Stomach smooth muscle (tissue), 2 donors: ENCODE measurements at regions not wholly inside any gene's neighbourhood (a gene's known extent, or its start where the extent isn't known, plus 50 kb on each side); places are given as distances from the start of the nearest gene placed in this dataset.

Source experiments
- H3K27ac ChIP-seq: one replicate; pipeline ENCODE4 v1.7.0; 2013; ENCODE audit warnings: mild to moderate bottlenecking, low read length, inconsistent platforms
- H3K27me3 ChIP-seq, 2 donors: one replicate each; pipeline ENCODE4 v1.7.0; 2013; ENCODE audit warnings: low read length in 2 of 2; ENCODE audit not compliant: insufficient read depth in 2 of 2, control insufficient read depth in 1 of 2
- H3K36me3 ChIP-seq, 2 donors: one replicate each; pipeline ENCODE4 v1.7.0; 2013; ENCODE audit warnings: low read length in 2 of 2; ENCODE audit not compliant: control insufficient read depth in 2 of 2, insufficient read depth in 2 of 2
- H3K4me1 ChIP-seq: one replicate; pipeline ENCODE4 v1.7.0; 2013; ENCODE audit warnings: low read length; ENCODE audit not compliant: control insufficient read depth, insufficient read depth
- H3K4me3 ChIP-seq, 2 donors: one replicate each; pipeline ENCODE4 v1.7.0; 2013; ENCODE audit warnings: low read length in 2 of 2
- H3K9ac ChIP-seq, 2 donors: one replicate each; pipeline ENCODE4 v1.7.0; 2013; ENCODE audit warnings: low read length in 2 of 2, mild to moderate bottlenecking in 1 of 2
- H3K9me3 ChIP-seq, 2 donors: one replicate each; pipeline ENCODE4 v1.7.0; 2013; ENCODE audit warnings: low read length in 2 of 2; ENCODE audit not compliant: control insufficient read depth in 2 of 2
- donor health status: healthy.
- donor health status: Pancreatic carcinoma.

- peak overlapping the region in 1 of 2 donors; percentile 41 for H3K4me3 ChIP-seq
These were observed 86.8 kb downstream of the GJA1 start for GRCh38 chr6:121522265-121522664.

DNA sequence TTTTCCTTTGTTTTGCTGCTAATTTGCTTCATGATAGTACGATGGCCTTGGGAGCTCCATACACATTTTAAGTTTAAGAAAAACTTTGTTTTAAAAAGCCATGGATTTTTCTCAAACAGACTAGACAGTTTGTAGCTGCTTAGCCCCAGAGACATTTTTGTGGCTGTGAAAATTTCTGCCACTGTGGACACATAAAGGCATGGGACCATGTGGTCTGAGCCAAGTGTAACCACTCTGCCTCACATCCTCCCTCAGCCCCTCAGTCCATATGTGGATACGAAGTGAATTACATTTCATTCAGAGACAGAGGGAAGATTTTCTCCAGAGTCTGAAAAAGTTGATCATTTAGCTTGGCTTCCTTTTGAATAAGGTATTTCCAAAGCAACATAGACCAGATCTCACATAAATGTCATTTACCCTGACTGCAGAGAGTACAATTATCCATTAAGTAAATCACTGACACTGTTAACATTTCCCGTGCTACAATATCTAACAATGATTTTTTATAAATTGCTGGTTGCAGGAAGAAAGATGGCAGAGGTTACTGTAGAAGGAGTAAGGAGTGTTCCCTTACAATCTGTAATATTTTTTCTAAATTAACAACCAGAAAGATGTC is 87.4 kb downstream of the GJA1 start:
- H3K4me3 ChIP-seq, result peak overlapping the region in 1 of 2 donors; percentile 41
- H3K27ac ChIP-seq, result peak overlapping the region; percentile 63

More at GRCh38 chr6:121522265-121522664, 86.8 kb downstream of the GJA1 start:
- Histone ChIP-seq H3K4me1 (peaks cover 15% of the 10 kb centered on the region), H3K9me3 (no peaks in the 10 kb centered on the region), H3K9ac (peak overlapping the region; percentile 37 to 62), H3K36me3 (no peaks in the 10 kb centered on the region), H3K27ac (peak overlapping the region; percentile 63), H3K27me3 (no peaks in the 10 kb centered on the region)

DNA sequence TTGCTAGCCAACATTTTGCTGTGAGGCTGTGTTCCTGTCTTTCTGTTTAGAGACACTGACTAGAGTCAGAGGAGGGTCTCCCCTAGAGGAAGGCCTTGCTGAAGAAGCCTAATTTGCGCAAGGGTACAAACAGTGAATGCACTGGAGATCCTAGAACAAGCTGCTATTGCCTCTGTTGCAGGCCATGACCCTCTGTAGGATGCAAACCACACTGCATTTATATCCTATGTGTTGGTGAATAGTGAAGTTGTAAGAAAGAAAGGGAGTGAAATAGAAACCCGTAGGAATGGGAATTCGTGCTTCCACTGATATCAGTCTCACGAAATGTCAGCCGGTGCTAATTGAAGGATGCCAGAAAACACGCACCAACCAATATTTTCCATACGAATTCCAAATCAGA is 88.2 kb downstream of the GJA1 start:
- H3K9ac ChIP-seq, result peak overlapping the region in 1 of 2 donors; percentile 14
- H3K9me3 ChIP-seq, result no peaks in the 10 kb centered on the region
- no peaks in the 10 kb centered on the region for H3K36me3 ChIP-seq
- H3K4me3 ChIP-seq, result no peak overlapping the region
- no peaks in the 10 kb centered on the region for H3K27me3 ChIP-seq
- no peak overlapping the region for H3K27ac ChIP-seq
- peaks cover 15% of the 10 kb centered on the region for H3K4me1 ChIP-seq

More for the DNA sequence above, 87.4 kb downstream of the GJA1 start:
- peaks cover 15% of the 10 kb centered on the region for H3K4me1 ChIP-seq
- no peaks in the 10 kb centered on the region for H3K9me3 ChIP-seq
- no peaks in the 10 kb centered on the region for H3K36me3 ChIP-seq
- H3K27me3 ChIP-seq, result no peaks in the 10 kb centered on the region
- peak overlapping the region in 1 of 2 donors; percentile 62 for H3K9ac ChIP-seq

- Histone ChIP-seq H3K9me3 (no peaks in the 10 kb centered on the region), H3K27me3 (no peaks in the 10 kb centered on the region), H3K4me3 (no peak overlapping the region), H3K4me1 (peaks cover 13% of the 10 kb centered on the region), H3K27ac (no peak overlapping the region), H3K36me3 (no peaks in the 10 kb centered on the region), H3K9ac (no peak overlapping the region)
These were observed 90.8 kb downstream of the GJA1 start for GRCh38 chr6:121526282-121526681.

GRCh38 chr6:121531658-121532169 is 96.3 kb downstream of the GJA1 start:
- Histone ChIP-seq H3K9ac (no peak overlapping the region), H3K27me3 (no peaks in the 10 kb centered on the region)

DNA sequence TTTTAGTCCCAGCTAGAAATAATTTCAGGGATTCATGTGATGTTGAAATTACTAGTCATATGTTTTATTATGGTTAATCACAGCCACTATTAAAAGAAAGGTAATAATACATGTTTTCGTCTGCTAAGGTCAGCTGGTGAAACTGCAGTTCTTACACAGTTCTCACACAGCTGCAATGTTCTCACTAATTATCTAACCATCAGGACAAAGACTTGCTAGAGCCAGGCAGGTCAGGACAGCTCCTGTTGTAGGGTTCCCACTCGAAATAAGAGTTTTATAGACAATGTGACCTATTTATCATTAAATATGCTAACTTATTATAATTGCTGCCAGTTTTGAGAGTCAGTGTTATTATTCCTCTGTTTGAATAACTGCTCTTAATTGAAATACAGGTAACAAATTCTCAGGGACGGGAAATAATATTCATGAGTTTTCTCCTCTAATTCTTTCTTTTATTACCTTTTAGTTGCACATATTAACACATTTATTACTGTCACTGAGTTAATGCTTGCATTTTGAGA is 97.9 kb downstream of the GJA1 start:
- Histone ChIP-seq H3K27me3 (no peaks in the 10 kb centered on the region), H3K4me1 (no peaks in the 10 kb centered on the region), H3K36me3 (no peaks in the 10 kb centered on the region), H3K9me3 (no peaks in the 10 kb centered on the region), H3K9ac (no peak overlapping the region), H3K27ac (no peak overlapping the region), H3K4me3 (no peak overlapping the region)

More at GRCh38 chr6:121531658-121532169, 96.3 kb downstream of the GJA1 start:
- no peak overlapping the region for H3K27ac ChIP-seq
- no peaks in the 10 kb centered on the region for H3K36me3 ChIP-seq
- H3K4me1 ChIP-seq, result no peaks in the 10 kb centered on the region
- H3K9me3 ChIP-seq, result no peaks in the 10 kb centered on the region
- no peak overlapping the region for H3K4me3 ChIP-seq

GRCh38 chr6:121535777-121536176 is 100.3 kb downstream of the GJA1 start:
- no peaks in the 10 kb centered on the region for H3K9me3 ChIP-seq
- H3K27ac ChIP-seq, result no peak overlapping the region
- H3K27me3 ChIP-seq, result no peaks in the 10 kb centered on the region
- no peak overlapping the region for H3K4me3 ChIP-seq
- no peaks in the 10 kb centered on the region for H3K36me3 ChIP-seq
- H3K9ac ChIP-seq, result no peak overlapping the region
- no peaks in the 10 kb centered on the region for H3K4me1 ChIP-seq

DNA sequence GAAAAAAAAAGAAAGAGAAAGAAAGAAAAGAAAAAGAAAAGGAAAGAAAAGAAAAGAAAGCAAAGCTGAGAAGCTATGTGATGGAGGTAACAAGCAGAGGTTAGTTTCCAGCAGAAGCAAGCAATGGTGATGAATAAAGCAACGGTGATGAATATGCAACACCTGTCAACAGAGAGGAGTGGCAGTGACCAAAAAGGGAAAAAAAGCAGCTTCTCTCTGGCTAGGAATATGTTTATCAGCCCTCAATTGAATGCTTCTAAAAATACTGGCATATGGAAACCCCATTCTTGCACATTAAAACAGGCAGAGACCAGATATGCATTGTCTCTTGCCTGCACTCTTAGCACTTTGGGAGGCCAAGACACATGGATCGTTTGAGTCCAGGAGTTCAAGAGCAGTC is 100.9 kb downstream of the GJA1 start:
- H3K36me3 ChIP-seq, result no peaks in the 10 kb centered on the region

DNA sequence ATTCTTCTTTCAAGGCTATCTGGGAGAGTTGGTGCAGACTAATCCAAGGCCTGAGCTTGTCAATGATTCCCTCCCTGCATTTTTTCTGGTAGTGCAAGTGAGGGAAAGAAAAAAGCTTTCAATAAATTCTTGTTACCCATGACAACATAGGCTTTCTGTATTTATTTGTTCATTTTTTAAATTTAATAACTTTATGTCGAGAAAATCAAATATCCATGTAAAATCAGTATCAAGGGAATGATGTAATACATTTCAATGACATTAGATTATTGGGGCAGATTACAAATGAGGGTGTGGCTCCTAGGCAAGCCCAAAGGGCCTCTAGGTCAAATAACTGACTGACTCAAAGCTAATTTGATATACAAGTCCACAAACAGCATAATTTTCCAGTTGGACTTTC is 104.0 kb downstream of the GJA1 start:
- Histone ChIP-seq H3K4me1 (no peaks in the 10 kb centered on the region), H3K9ac (no peak overlapping the region), H3K27ac (no peak overlapping the region), H3K9me3 (no peaks in the 10 kb centered on the region), H3K4me3 (no peak overlapping the region), H3K27me3 (no peaks in the 10 kb centered on the region), H3K36me3 (no peaks in the 10 kb centered on the region)

More for the DNA sequence above, 100.9 kb downstream of the GJA1 start:
- no peak overlapping the region for H3K27ac ChIP-seq
- no peaks in the 10 kb centered on the region for H3K4me1 ChIP-seq
- H3K9ac ChIP-seq, result no peak overlapping the region
- H3K9me3 ChIP-seq, result no peaks in the 10 kb centered on the region
- H3K4me3 ChIP-seq, result no peak overlapping the region
- H3K27me3 ChIP-seq, result no peaks in the 10 kb centered on the region

DNA sequence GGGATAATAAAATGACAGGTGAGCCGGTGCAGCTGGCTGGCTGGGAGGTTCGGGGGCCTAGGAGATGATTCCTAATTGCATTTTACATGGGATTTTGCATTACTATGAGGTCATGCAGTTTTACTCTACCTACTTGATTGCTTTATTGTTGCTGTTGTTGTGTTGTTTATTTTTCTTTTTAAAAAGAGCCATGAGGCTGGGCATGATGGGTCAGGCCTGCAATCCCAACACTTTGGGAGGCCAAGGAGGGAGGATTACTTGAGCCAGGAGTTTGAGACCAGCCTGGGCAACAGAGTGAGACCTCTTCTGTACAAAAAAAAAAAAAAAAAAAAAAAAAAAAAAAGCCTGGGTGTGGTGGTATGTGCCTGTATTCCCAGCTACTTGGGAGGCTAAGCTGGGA is 104.8 kb downstream of the GJA1 start:
- Histone ChIP-seq H3K9me3 (no peaks in the 10 kb centered on the region), H3K27me3 (no peaks in the 10 kb centered on the region), H3K27ac (no peak overlapping the region)

DNA sequence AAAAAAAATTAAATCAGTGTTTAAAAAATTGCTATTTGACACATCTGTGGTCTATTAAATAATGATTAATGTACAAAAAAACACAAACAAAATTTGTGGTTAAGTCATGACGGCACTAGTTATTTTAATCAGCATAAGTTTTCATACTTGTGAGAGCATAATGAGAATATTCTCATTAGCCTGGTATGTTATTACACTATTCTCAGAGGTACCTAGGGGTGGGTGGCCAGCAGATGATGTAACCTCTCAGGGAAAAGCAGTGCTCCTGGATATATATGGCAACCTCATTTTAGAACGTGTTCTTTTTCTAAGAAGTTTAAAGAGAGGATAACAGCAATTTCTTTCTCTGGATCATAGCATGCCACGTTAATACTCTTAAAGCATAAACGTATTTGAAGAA is 109.2 kb downstream of the GJA1 start:
- no peaks in the 10 kb centered on the region for H3K4me1 ChIP-seq
- no peak overlapping the region for H3K9ac ChIP-seq
- no peaks in the 10 kb centered on the region for H3K9me3 ChIP-seq
- H3K27ac ChIP-seq, result no peak overlapping the region
- H3K4me3 ChIP-seq, result no peak overlapping the region
- no peaks in the 10 kb centered on the region for H3K36me3 ChIP-seq
- H3K27me3 ChIP-seq, result no peaks in the 10 kb centered on the region

More for the DNA sequence above, 104.8 kb downstream of the GJA1 start:
- no peak overlapping the region for H3K4me3 ChIP-seq
- H3K9ac ChIP-seq, result no peak overlapping the region
- no peaks in the 10 kb centered on the region for H3K4me1 ChIP-seq
- no peaks in the 10 kb centered on the region for H3K36me3 ChIP-seq
